Liver (tissue), 7 donors: ENCODE measurements at regions not wholly inside any gene's neighbourhood (a gene's known extent, or its start where the extent isn't known, plus 50 kb on each side); places are given as distances from the start of the nearest gene placed in this dataset.

ENCODE experiments used
- DNase-seq: peaks from one replicate; pipeline ENCODE4 v3.0.0-alpha.2; 2017; ENCODE audit warnings: low spot score
- H3K27ac ChIP-seq, 2 donors: one replicate each; pipeline ENCODE4 v1.7.0; 2013; ENCODE audit warnings: inconsistent platforms in 2 of 2, low read length in 2 of 2, control low read depth in 1 of 2, low read depth in 1 of 2, mild to moderate bottlenecking in 1 of 2
- H3K27me3 ChIP-seq, 4 donors: one replicate each; pipeline versions ENCODE4 v1.6.1 to v1.7.0; 2013; ENCODE audit warnings: low read length in 3 of 4, inconsistent platforms in 1 of 4, mild to moderate bottlenecking in 1 of 4, moderate library complexity in 1 of 4; ENCODE audit not compliant: control insufficient read depth in 4 of 4, insufficient read depth in 4 of 4
- H3K36me3 ChIP-seq, 4 donors: one replicate each; pipeline versions ENCODE4 v1.6.1 to v1.7.0; 2013; ENCODE audit warnings: low read length in 3 of 4, mild to moderate bottlenecking in 3 of 4, low read depth in 1 of 4, moderate library complexity in 1 of 4; ENCODE audit not compliant: control insufficient read depth in 4 of 4, insufficient read depth in 3 of 4
- H3K4me1 ChIP-seq, 4 donors: one replicate each; pipeline versions ENCODE4 v1.6.1 to v1.7.0; 2013; ENCODE audit warnings: low read length in 3 of 4, mild to moderate bottlenecking in 3 of 4, moderate library complexity in 1 of 4; ENCODE audit not compliant: control insufficient read depth in 4 of 4, insufficient read depth in 4 of 4
- H3K4me3 ChIP-seq, 3 donors: one replicate each; pipeline versions ENCODE4 v1.6.1 to v1.7.0; 2013; ENCODE audit warnings: low read length in 3 of 3, control low read depth in 1 of 3, low read depth in 1 of 3, mild to moderate bottlenecking in 1 of 3
- H3K9ac ChIP-seq, 2 donors: one replicate each; pipeline ENCODE4 v1.7.0; 2013; ENCODE audit warnings: low read length in 2 of 2, mild to moderate bottlenecking in 2 of 2, moderate library complexity in 2 of 2, control low read depth in 1 of 2, low read depth in 1 of 2
- H3K9me3 ChIP-seq, 4 donors: one replicate each; pipeline versions ENCODE4 v1.6.1 to v1.7.0; 2013; ENCODE audit warnings: low read length in 3 of 4; ENCODE audit not compliant: control insufficient read depth in 4 of 4
- EGR1 ChIP-seq, 2 donors: IDR thresholded peaks; 2 replicates each; pipeline ENCODE4 v1.6.1; 2016 to 2018; ENCODE audit warnings: antibody characterized with exemption in 2 of 2, low read depth in 2 of 2
- FOXA1 ChIP-seq: IDR thresholded peaks from 2 replicates; pipeline ENCODE4 v1.6.1; 2016; ENCODE audit warnings: antibody characterized with exemption
- GABPA ChIP-seq, 2 donors: IDR thresholded peaks in 1 of 2; conservative IDR thresholded peaks in 1 of 2; 2 replicates each; pipeline ENCODE4 v1.6.1; 2016; ENCODE audit warnings: antibody characterized with exemption in 2 of 2, mild to moderate bottlenecking in 1 of 2, moderate library complexity in 1 of 2
- HNF4A ChIP-seq, 2 donors: conservative IDR thresholded peaks; 2 replicates each; pipeline ENCODE4 v1.6.1; 2016; ENCODE audit warnings: antibody characterized with exemption in 2 of 2, mild to moderate bottlenecking in 2 of 2
- HNF4G ChIP-seq: IDR thresholded peaks from 2 replicates; pipeline ENCODE4 v1.6.1; 2016; ENCODE audit warnings: antibody characterized with exemption
- JUND ChIP-seq, 2 donors: IDR thresholded peaks; 2 replicates each; pipeline ENCODE4 v1.6.1; 2016; ENCODE audit warnings: antibody characterized with exemption in 2 of 2
- NR2F2 ChIP-seq: IDR thresholded peaks from 2 replicates; pipeline ENCODE4 v1.6.1; 2016; ENCODE audit warnings: antibody characterized with exemption
- RAD21 ChIP-seq, 2 donors: IDR thresholded peaks; 2 replicates each; pipeline ENCODE4 v1.6.1; 2016; ENCODE audit warnings: antibody characterized with exemption in 2 of 2, mild to moderate bottlenecking in 2 of 2
- TAF1 ChIP-seq: conservative IDR thresholded peaks from 2 replicates; pipeline ENCODE4 v1.6.1; 2016; ENCODE audit warnings: antibody characterized with exemption, mild to moderate bottlenecking
- YY1 ChIP-seq: IDR thresholded peaks from 2 replicates; pipeline ENCODE4 v1.6.1; 2016; ENCODE audit warnings: antibody characterized with exemption, mild to moderate bottlenecking
- WGBS: extraction: QIAGEN DNeasy Blood & Tissue Kit; methylation state at CpG from one replicate; pipeline ENCODE4 v1.1.7; 2013; 5-methylcytosine and 5-hydroxymethylcytosine counted together
- TF ChIP-seq, protein P1 (sequence below): IDR thresholded peaks from 2 replicates; pipeline ENCODE4 v1.6.1; 2016; ENCODE audit warnings: antibody characterized with exemption
- TF ChIP-seq, protein P2 (sequence below): IDR thresholded peaks from 2 replicates; pipeline ENCODE4 v1.6.1; 2016; ENCODE audit warnings: antibody characterized with exemption, mild to moderate bottlenecking
- TF ChIP-seq, protein P3 (sequence below): IDR thresholded peaks from 2 replicates; pipeline ENCODE4 v1.6.1; 2016; ENCODE audit warnings: antibody characterized with exemption
- donor health status: healthy.
- donor health status: healthy.
- donor health status: healthy.
- donor health status: healthy.

DNA sequence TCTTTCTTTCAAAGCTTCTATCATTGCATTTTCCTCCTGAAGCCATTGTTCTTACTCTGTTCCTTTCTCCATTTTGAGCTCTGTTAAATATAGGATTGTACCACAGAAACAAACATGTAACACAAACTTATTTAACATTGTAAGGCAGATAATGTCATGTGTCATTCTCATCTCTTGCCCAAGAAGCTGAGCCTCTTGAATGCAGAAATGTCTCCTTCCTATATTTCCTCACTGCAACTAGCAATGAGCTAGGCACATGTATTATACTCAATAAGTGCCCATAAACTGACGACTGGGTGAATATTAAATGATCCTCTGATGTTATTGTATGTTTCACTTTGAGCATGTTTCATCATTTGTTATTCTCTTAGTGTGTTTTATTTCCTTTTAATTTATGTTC is 56.7 kb upstream of the SLC7A11 start (continued):
- no peak for TF ChIP-seq RAD21 (IDR thresholded peaks at IDR 0.05)
- TF ChIP-seq, protein P1, sequence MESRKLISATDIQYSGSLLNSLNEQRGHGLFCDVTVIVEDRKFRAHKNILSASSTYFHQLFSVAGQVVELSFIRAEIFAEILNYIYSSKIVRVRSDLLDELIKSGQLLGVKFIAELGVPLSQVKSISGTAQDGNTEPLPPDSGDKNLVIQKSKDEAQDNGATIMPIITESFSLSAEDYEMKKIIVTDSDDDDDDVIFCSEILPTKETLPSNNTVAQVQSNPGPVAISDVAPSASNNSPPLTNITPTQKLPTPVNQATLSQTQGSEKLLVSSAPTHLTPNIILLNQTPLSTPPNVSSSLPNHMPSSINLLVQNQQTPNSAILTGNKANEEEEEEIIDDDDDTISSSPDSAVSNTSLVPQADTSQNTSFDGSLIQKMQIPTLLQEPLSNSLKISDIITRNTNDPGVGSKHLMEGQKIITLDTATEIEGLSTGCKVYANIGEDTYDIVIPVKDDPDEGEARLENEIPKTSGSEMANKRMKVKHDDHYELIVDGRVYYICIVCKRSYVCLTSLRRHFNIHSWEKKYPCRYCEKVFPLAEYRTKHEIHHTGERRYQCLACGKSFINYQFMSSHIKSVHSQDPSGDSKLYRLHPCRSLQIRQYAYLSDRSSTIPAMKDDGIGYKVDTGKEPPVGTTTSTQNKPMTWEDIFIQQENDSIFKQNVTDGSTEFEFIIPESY: no peak
- no peak for TF ChIP-seq YY1
- no peak for TF ChIP-seq HNF4G
- TF ChIP-seq TAF1: no peak
- TF ChIP-seq FOXA1: no peak

DNA sequence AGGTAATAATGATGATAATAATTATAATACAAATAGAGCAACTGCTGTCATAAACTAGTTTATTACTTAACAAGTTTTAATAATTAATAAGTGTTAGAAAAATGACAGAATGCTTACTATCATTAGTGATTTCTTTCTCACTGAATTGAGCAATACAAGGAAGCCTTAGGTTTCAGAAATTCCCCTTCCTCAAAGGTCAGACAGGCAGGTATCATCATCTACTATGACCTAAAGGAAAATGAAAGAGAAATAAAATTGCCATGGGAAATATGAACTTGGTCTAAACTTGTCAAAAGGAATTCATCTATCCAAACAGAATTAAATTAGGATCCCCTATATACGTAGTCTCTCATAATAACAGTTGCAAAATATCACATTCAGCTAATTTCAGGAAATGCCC is 56.3 kb upstream of the SLC7A11 start:
- TF ChIP-seq JUND (IDR thresholded peaks at IDR 0.05) (no peak), HNF4A (conservative IDR thresholded peaks at IDR 0.05) (no peak), NR2F2 (no peak), RAD21 (IDR thresholded peaks at IDR 0.05) (no peak), EGR1 (IDR thresholded peaks at IDR 0.05; ENCODE audit: low read depth in 2 of 2) (no peak), HNF4G (no peak), TAF1 (no peak), GABPA (IDR thresholded peaks at IDR 0.05 in 1 of 2, conservative IDR thresholded peaks at IDR 0.05 in 1 of 2) (no peak), FOXA1 (no peak)
- TF ChIP-seq, protein P1: no peak
- TF ChIP-seq, protein P2, sequence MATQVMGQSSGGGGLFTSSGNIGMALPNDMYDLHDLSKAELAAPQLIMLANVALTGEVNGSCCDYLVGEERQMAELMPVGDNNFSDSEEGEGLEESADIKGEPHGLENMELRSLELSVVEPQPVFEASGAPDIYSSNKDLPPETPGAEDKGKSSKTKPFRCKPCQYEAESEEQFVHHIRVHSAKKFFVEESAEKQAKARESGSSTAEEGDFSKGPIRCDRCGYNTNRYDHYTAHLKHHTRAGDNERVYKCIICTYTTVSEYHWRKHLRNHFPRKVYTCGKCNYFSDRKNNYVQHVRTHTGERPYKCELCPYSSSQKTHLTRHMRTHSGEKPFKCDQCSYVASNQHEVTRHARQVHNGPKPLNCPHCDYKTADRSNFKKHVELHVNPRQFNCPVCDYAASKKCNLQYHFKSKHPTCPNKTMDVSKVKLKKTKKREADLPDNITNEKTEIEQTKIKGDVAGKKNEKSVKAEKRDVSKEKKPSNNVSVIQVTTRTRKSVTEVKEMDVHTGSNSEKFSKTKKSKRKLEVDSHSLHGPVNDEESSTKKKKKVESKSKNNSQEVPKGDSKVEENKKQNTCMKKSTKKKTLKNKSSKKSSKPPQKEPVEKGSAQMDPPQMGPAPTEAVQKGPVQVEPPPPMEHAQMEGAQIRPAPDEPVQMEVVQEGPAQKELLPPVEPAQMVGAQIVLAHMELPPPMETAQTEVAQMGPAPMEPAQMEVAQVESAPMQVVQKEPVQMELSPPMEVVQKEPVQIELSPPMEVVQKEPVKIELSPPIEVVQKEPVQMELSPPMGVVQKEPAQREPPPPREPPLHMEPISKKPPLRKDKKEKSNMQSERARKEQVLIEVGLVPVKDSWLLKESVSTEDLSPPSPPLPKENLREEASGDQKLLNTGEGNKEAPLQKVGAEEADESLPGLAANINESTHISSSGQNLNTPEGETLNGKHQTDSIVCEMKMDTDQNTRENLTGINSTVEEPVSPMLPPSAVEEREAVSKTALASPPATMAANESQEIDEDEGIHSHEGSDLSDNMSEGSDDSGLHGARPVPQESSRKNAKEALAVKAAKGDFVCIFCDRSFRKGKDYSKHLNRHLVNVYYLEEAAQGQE: no peak
- TF ChIP-seq, protein P3, sequence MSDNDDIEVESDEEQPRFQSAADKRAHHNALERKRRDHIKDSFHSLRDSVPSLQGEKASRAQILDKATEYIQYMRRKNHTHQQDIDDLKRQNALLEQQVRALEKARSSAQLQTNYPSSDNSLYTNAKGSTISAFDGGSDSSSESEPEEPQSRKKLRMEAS: no peak

More for the DNA sequence above, 56.3 kb upstream of the SLC7A11 start:
- Histone ChIP-seq H3K4me1 (no peaks in the 10 kb centered on the region), H3K27ac (no peak overlapping the region), H3K9me3 (no peaks in the 10 kb centered on the region), H3K27me3 (no peaks in the 10 kb centered on the region), H3K4me3 (no peak overlapping the region), H3K9ac (no peak overlapping the region), H3K36me3 (no peaks in the 10 kb centered on the region)
- WGBS: 79% methylated on average over 1 of the region's 1 CpG
- DNase-seq: no peak
